ENCODE measurements at regions not wholly inside any gene's neighbourhood (a gene's known extent, or its start where the extent isn't known, plus 50 kb on each side); places are given as distances from the start of the nearest gene placed in this dataset.
A peak's percentile ranks its signal among the peaks of the same experiment; 100 is the strongest.
"Not testable (repeated sequence)": the region's sequence is repeated elsewhere in the genome, so short reads cannot be mapped to it uniquely, and the experiment has no call there.

DNA sequence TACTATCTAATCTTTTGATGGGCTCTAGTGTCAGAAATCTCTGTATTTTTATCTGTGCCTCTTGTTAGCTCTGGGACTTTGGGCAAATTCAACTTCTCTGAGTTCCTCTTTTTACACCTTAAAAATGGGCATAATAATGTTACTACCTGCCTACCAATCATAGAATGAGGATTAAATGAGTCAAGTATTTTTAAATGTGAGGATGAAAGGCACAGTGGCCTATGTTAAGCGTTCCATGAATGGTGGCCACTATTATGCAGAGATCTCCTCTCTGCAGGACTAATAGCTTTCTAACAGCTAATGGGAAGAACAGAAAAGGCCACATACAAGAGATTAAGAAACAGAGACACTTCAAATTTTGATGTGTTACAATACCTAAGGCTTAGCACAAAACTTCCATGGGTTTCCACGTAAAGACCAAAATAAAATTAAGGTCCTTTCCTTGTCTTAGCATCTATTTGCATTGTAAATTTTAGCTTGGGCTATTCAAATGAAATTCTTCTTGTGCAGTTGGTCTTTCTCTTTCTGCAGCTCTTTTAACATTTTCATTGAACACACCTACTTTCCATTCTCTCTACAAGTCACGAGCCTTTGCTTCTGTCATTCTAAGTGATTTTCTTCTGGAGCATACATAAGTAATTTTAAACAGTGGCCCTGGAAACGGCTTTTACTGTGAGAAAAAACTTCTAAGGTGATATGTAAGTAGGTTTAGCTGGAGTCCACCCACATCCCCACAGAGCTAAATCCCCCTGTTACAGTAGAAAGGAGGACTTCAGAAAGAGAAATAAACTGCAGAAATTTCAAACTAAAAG, 117.9 kb upstream of the MED14 start:
- no peak for DNase-seq

DNA sequence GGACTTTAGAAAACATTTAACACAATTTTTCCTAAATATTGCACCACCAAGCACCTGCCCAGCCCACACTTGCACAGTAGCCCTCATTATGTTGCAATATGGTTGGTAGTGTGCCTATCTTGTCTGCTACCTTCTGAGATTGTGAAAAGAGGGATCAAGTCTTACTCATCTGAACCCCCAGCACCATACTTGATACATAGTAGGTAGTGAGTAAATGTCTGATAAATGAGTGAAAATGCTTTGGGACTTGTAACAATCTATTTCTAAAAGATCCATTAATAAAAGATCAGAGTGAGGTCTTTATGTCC, 118.4 kb upstream of the MED14 start:
- no peak for DNase-seq

GRCh38 chrX:40854242-40854641, 118.9 kb upstream of the MED14 start:
- DNase-seq = no peak

GRCh38 chrX:40855411-40855810, 120.1 kb upstream of the MED14 start:
- peak; percentile 71 to 83 for DNase-seq

DNA sequence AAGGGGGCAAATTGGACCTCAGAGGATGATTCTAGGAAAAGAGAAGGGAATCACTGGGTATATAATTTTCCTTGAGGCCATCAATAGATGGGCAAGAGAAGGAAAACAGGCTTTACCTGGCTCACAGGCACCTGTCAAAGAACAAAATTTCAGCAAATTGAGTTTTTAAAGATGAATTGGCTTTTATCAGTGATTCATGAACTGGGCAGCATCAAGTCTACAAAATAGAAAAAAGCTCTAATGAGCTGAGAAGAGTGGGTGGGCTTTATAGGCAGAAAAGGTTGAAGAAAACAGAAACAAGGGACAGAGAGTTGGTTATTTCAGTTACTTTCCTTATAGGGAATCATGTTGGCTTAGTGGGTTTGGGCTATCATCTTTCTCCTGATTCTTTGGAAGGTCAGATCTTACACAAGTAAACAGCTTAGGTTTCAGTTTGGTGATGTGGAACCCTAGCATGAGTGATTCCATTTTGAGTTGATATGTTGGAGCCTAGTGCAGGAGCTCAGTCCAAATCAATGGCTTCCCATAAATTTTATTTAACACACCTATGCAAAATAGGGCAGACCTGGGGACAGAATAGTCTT, 120.7 kb upstream of the MED14 start:
- DNase-seq = no peak

DNA sequence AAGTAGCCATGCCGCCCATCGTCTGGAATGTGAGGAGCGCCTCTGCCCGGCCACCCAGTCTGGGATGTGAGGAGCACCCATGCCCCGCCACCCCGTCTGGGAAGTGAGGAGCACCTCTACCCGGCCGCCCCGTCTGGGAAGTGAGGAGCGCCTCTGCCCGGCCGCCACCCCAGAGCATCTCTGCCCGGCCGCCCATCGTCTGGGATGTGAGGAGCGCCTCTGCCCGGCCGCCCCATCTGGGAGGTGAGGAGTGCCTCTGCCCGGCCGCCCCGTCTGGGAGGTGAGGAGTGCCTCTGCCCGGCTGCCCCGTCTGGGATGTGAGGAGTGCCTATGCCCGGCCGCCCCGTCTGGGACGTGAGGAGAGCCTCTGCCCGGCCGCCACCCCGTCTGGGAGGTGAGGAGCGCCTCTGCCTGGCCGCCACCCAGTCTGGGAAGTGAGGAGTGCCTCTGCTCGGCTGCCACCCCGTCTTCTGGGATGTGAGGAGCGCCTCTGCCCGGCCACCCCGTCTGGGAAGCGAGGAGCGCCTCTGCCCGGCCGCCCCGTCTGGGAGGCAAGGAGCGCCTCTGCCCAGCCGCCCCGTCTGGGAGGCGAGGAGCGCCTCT, 126.7 kb upstream of the MED14 start:
- DNase-seq = not testable (repeated sequence)

GRCh38 chrX:40863260-40863659, 127.9 kb upstream of the MED14 start:
- not testable (repeated sequence) for DNase-seq

- DNase-seq = no peak
Observed at GRCh38 chrX:40863671-40864070, 128.3 kb upstream of the MED14 start.

GRCh38 chrX:40864972-40865371, 129.6 kb upstream of the MED14 start:
- no peak for DNase-seq

GRCh38 chrX:40866893-40867292, 131.6 kb upstream of the MED14 start:
- DNase-seq = no peak

GRCh38 chrX:40867352-40867751, 132.0 kb upstream of the MED14 start:
- no peak for DNase-seq

GRCh38 chrX:40868868-40869267, 133.5 kb upstream of the MED14 start:
- no peak for DNase-seq

- not testable (repeated sequence) for DNase-seq
Observed at GRCh38 chrX:40870982-40871381, 135.6 kb upstream of the MED14 start.

GRCh38 chrX:40871385-40872082, 136.2 kb upstream of the MED14 start:
- DNase-seq = no peak

DNA sequence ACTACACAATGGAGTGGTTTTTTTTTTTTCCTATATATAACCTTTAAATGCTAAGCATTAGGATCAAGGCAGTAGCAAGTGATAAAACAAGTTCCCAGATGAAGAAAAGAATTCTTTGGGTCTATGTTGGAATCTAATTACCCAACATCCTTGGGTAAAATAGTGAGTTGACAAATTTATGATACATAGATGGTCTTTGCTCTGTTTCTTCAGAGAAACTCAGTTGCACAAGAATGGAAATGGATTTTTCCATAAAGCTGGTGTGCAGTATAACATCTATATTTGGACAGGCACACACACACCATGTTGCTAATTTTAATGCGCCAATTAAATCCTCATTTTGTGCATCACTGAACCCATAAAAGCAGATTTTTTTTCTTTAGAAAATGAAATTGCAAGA, 137.0 kb upstream of the MED14 start:
- no peak for DNase-seq

DNA sequence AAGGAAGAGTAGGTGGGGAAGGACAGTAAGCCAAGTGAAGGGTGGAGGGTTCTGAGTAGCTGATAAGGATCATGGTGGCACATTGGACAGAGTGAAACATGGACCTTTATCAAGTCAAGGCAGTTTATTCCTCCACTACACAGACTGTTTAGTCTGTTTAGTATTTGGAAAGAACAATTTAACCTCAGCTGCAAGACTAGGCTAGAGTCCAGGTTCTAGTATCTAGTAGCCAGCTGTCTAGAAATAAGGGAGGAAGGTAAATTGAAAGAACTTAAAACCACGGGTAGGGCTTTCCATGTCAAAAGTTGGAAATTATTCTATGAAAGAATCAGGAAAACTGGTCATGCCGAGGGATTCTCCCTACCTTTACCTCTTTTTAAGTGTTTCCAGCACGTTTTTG, 140.1 kb upstream of the MED14 start:
- no peak for DNase-seq

- peak in 1 of 2 experiments; percentile 0 for DNase-seq
Observed at GRCh38 chrX:40877887-40878286, 142.5 kb upstream of the MED14 start.

DNA sequence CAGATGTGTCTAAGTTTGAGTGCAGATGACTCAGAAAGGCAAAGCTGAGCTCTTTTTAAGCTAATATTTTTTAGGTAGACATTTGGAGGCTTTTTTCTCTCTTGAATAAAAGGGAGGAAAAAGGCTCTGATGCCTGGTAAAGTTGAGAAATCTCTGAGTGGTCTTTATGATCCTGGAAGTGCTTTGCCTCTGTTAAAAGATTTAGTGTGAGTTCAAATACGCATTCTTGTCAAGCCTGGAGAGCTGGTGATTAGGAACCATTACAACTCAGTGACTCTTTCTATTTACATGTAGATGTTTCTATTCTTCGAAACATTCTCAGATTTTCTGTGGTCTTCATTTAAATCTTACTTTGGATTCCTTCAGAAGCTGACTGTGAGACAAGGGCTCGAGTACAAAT, 143.4 kb upstream of the MED14 start:
- DNase-seq = no peak

GRCh38 chrX:40879172-40879571, 143.8 kb upstream of the MED14 start:
- not testable (repeated sequence) for DNase-seq

- DNase-seq = no peak
Observed at GRCh38 chrX:40880712-40881111, 145.4 kb upstream of the MED14 start.

DNA sequence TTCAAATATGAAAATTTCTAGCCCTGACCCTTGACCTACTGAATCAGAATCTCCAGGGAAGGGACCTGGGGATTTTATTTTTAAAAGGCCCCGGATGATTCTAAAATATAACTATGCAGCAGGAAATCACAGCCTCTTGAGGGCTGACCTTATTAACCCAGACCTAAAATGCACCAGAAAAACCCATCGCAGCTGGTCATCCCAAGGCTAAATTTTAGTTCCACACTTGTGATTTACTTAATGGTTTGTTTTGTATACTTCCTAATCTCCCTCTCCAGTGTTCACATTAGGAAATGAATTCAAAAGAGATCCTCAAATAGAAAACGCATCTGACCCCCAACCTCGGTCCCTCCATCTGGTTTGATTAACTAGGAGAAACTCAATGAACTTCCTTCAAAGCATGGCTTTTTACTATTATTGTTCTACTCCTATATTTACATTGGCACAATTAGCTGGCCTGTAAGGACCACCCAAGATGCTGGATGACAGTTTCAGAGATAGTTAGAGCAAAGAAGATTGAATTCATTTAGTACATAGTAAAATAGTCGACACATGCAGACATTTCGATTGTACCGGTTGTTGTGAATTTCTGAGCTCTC, 147.8 kb upstream of the MED14 start:
- DNase-seq = no peak

DNA sequence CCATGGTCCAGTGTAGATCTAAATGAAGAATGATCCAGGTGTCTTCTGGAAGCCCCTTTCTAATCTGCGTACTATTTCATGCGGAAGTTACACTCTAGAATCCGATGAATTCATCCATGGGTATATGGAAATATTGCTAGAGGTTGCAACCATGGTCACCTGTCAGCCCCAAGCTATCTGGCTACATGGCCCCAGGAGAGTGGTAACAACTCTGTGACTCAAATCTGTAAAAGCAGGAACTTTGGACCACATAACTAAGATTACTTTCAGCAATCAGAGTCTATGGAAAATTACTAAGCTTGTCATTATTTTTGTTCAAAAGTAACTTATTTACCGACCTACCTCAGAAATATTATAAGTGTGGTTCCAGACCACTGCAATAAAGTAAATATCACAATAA, 150.6 kb upstream of the MED14 start:
- no peak for DNase-seq

GRCh38 chrX:40887476-40887875, 152.1 kb upstream of the MED14 start:
- DNase-seq = no peak

All from NCI-H2081 (cell line).